ENCODE measurements at regions not wholly inside any gene's neighbourhood (a gene's known extent, or its start where the extent isn't known, plus 50 kb on each side); places are given as distances from the start of the nearest gene placed in this dataset.
A peak's percentile ranks its signal among the peaks of the same experiment; 100 is the strongest.

DNA sequence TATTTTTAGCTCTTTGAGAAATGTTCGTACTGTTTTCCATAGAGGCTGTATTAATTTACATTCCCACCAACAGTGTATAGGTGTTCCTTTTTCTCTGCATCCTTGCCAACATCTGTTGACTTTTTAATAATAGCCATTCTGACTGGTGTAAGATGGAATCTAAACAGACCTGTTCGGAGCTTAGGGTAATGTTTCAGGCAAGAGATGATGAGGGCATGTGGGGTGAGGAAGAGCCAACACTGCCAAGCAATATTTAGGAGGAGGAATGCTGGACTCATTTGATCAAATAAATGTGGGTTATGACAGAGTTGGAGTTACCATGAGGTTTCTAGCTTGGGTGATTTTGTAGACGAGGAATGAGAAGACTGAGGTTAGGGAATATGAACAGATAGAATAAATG is 382.9 kb downstream of the KLF12 start:
- DNase-seq (ENCODE audit: low read depth), result no peak

- DNase-seq (ENCODE audit: low read depth), result peak; percentile 8
These were observed 385.8 kb downstream of the KLF12 start for GRCh38 chr13:73748404-73748803.

DNA sequence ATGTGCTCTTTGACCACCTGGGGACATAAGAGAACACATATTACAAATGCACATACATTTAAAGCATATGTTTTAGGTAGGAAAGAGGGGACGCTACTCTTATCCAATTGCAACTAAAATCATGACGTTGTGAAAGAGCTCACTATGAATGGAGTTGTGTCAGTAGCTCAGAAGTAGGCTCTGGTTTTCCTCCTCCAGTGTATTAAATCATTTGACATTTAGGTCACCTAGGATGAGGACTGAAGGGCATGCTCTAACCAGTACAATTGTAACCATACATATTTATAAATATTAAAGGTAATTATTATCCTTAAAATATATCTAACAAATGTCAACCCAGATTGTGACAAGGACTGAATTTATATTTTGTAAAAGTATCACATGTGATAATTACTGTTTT is 389.0 kb downstream of the KLF12 start:
- DNase-seq (ENCODE audit: low read depth), result no peak

GRCh38 chr13:73742982-73743381 is 391.2 kb downstream of the KLF12 start:
- no peak for DNase-seq (ENCODE audit: low read depth)

DNA sequence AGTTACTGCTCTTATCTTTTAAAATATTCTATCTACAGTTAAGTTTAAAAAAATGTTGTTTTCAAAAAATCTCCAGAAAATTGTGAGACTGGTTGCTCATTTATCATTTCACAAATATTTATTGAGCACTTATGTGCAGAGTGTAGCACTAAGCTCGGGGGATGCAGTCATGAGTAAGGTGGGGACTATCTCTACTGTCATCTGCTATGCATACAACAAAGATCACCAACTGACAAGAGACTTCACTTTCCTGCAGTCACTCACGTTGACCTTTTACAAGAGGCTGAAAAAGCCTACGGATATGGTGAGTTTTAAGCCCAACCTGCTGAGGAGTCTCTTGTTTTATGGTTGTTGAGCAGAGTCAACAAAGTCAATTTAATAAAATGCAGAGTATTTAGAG is 392.5 kb downstream of the KLF12 start:
- DNase-seq (ENCODE audit: low read depth), result no peak

DNA sequence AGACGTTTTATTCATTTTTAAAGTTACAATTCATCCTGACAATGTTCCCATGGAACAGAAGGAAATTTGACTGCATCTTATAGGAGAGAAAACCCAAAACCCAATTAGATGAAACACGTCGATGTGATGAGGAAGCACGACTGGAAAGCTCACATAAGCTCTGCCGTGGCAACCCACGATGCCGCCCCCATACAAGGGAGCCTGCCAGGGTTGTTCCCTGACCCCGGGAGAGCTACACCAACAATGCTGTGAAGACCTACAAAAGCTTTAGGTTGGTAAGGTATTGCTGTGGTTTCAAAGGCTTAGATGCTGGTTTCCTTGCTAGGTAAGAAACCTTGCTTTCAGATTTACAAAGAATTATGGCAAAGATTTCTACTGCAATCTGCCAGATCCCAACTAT is 393.1 kb downstream of the KLF12 start:
- DNase-seq (ENCODE audit: low read depth), result no peak

GRCh38 chr13:73740666-73741065 is 393.5 kb downstream of the KLF12 start:
- DNase-seq (ENCODE audit: low read depth), result no peak

DNA sequence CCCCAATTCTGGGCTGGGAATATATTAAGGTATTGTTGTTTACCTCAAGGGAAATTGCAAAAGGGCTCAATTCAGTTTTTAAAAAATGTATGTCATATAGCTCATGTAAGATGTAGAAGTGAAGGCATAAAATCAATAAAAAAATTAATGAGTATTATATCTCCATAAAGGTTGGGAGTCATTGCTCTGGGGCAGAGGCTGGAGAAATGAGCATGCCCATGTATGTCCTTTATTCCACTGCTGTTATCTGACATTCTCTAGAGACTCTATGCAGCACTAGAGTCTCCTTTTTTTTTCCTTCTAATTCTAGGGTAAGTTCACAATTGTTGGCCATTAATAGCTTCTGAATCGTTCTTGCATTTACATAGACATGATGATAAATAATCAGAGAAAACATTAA is 394.8 kb downstream of the KLF12 start:
- DNase-seq (ENCODE audit: low read depth), result no peak

GRCh38 chr13:73738626-73739025 is 395.6 kb downstream of the KLF12 start:
- DNase-seq (ENCODE audit: low read depth), result no peak

GRCh38 chr13:73737214-73737613 is 397.0 kb downstream of the KLF12 start:
- DNase-seq (ENCODE audit: low read depth), result no peak

GRCh38 chr13:73733706-73734105 is 400.5 kb downstream of the KLF12 start:
- DNase-seq (ENCODE audit: low read depth), result no peak

GRCh38 chr13:73732350-73732749 is 401.9 kb downstream of the KLF12 start:
- no peak for DNase-seq (ENCODE audit: low read depth)

DNA sequence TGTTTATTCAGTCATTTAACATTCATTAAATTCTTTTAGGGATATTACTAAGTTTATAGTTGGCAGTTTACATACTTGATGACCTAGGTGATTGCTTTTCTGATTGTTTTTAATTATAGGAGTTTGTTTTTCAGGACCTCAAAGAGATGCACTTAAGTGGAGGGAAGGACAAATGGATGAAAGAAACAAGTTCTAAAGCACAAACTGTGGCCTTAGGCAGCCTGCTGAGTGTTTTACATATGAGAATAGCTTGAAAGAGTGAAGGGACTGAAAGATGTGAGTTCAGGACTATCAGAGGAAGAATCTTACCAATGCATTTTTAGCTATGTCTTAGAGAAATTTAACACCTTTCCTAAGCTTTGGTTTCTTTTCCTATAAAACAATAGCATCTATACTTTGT is 402.6 kb downstream of the KLF12 start:
- DNase-seq (ENCODE audit: low read depth), result no peak

GRCh38 chr13:73730014-73730413 is 404.2 kb downstream of the KLF12 start:
- DNase-seq (ENCODE audit: low read depth), result no peak

GRCh38 chr13:73729046-73729445 is 405.2 kb downstream of the KLF12 start:
- no peak for DNase-seq (ENCODE audit: low read depth)

- DNase-seq (ENCODE audit: low read depth), result peak; percentile 65
These were observed 412.1 kb downstream of the KLF12 start for GRCh38 chr13:73722120-73722519.

GRCh38 chr13:73721571-73721970 is 412.6 kb downstream of the KLF12 start:
- DNase-seq (ENCODE audit: low read depth), result no peak

DNA sequence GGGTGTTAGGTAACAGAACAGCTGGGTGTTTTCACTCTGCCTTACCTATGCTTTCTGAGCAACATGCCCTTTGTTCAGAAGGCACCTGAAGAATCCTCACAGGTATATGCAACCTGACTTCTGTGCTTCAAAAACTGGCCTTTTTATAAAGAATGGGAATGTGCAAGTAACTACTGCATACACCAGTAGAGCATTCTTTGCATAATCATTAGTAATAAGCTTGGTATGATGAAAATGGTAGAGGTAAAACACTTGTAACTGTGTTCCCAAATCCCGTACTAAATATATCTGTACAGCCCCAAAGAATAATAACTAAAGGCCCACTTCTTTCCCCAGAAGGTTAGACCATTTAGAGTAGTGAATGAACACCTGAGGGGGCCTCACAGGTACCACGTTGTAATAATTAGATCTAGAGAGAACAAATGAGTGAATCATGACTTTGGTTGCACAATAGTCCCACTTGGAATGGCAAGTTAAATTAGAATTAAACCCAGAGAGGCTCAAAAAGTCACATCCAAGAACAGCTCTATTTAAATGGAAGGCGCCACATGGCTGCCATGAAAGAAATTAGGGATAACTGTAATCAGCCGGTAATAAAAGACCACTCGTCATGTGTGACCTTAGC is 413.9 kb downstream of the KLF12 start:
- DNase-seq (ENCODE audit: low read depth), result peak; percentile 23

- no peak for DNase-seq (ENCODE audit: low read depth)
These were observed 416.0 kb downstream of the KLF12 start for GRCh38 chr13:73718246-73718645.

- DNase-seq (ENCODE audit: low read depth), result peak; percentile 31
These were observed 416.6 kb downstream of the KLF12 start for GRCh38 chr13:73717632-73718031.

GRCh38 chr13:73715911-73716510 is 418.2 kb downstream of the KLF12 start:
- DNase-seq (ENCODE audit: low read depth), result no peak

DNA sequence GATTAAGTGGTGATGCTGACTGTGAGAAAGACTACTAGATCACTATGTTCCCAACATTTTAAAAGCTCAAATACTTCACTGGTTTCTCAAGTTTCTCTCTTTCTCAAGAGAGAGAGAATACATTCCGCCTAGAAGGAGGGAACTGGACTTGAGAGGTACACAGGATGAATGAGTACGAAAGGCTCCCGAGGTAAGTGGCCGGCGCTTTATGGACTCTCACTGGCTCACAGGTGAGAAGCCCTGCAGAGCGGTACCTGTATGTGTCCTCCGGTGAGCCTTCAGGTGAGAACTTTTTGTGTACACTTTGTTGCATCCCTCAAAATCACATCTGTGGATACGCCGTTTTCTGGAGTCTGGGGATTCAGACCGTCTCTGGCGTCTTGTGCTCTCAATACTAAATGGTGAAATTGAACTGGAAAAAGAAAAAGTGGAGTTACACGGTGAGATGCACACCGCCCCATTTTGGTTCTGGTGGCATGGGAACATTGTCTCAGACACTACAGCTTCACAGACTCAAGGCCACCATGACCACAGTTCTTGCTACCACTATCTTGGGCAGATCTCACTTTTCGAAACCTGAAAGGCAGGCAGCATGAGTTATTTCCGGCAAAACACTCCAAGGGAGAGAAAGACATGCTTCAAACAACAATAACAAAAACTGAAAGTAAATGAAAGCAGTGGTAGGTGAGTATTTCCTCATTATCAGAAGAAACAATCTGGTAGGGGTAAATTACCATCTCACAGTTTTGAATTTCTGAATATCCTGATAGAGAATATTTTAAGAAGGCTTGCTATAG is 418.9 kb downstream of the KLF12 start:
- DNase-seq (ENCODE audit: low read depth), result no peak

GRCh38 chr13:73714522-73714921 is 419.7 kb downstream of the KLF12 start:
- no peak for DNase-seq (ENCODE audit: low read depth)
